HG02759 (cell line): ENCODE measurements at regions not wholly inside any gene's neighbourhood (a gene's known extent, or its start where the extent isn't known, plus 50 kb on each side); places are given as distances from the start of the nearest gene placed in this dataset.
"Not testable (repeated sequence)": the region's sequence is repeated elsewhere in the genome, so short reads cannot be mapped to it uniquely, and the experiment has no call there.

Experiments used
- ATAC-seq: cut with Tn5 transposase; IDR thresholded peaks from one replicate; pipeline ENCODE4 v1.9.1; 2021; ENCODE audit warnings: mild to moderate bottlenecking, moderate library complexity; ENCODE audit not compliant: unreplicated experiment

GRCh38 chr7:76852362-76852761 is 179.8 kb downstream of the SPDYE17 start:
- ATAC-seq: not testable (repeated sequence)

GRCh38 chr7:76851617-76852016 is 180.5 kb downstream of the SPDYE17 start:
- not testable (repeated sequence) for ATAC-seq

- not testable (repeated sequence) for ATAC-seq
Observed at GRCh38 chr7:76849887-76850563, 182.1 kb downstream of the SPDYE17 start.

GRCh38 chr7:76839879-76840278 is 192.3 kb downstream of the SPDYE17 start:
- not testable (repeated sequence) for ATAC-seq

GRCh38 chr7:76839214-76839613 is 192.9 kb downstream of the SPDYE17 start:
- not testable (repeated sequence) for ATAC-seq

- not testable (repeated sequence) for ATAC-seq
Observed at GRCh38 chr7:76838357-76838756, 193.8 kb downstream of the SPDYE17 start.

- not testable (repeated sequence) for ATAC-seq
Observed at GRCh38 chr7:76829233-76829632, 202.2 kb upstream of the POMZP3 start.

- not testable (repeated sequence) for ATAC-seq
Observed at GRCh38 chr7:76826181-76826580, 199.1 kb upstream of the POMZP3 start.

GRCh38 chr7:76809856-76810255 is 182.8 kb upstream of the POMZP3 start:
- not testable (repeated sequence) for ATAC-seq

GRCh38 chr7:76807588-76808100 is 180.6 kb upstream of the POMZP3 start:
- not testable (repeated sequence) for ATAC-seq

- ATAC-seq: not testable (repeated sequence)
Observed at GRCh38 chr7:76806460-76806859, 179.4 kb upstream of the POMZP3 start.

- ATAC-seq: not testable (repeated sequence)
Observed at GRCh38 chr7:76806010-76806409, 178.9 kb upstream of the POMZP3 start.

- not testable (repeated sequence) for ATAC-seq
Observed at GRCh38 chr7:76805262-76805661, 178.2 kb upstream of the POMZP3 start.

- not testable (repeated sequence) for ATAC-seq
Observed at GRCh38 chr7:76797639-76798038, 170.6 kb upstream of the POMZP3 start.

- not testable (repeated sequence) for ATAC-seq
Observed at GRCh38 chr7:76780693-76781092, 153.6 kb upstream of the POMZP3 start.

GRCh38 chr7:76774279-76774678 is 147.2 kb upstream of the POMZP3 start:
- not testable (repeated sequence) for ATAC-seq

- not testable (repeated sequence) for ATAC-seq
Observed at GRCh38 chr7:76771980-76772379, 144.9 kb upstream of the POMZP3 start.

GRCh38 chr7:76763977-76764376 is 136.9 kb upstream of the POMZP3 start:
- ATAC-seq: not testable (repeated sequence)

- ATAC-seq: peak; percentile 49
Observed at GRCh38 chr7:76760546-76761220, 133.6 kb upstream of the POMZP3 start.

- not testable (repeated sequence) for ATAC-seq
Observed at GRCh38 chr7:76739538-76739937, 112.5 kb upstream of the POMZP3 start.

GRCh38 chr7:76736724-76737123 is 109.6 kb upstream of the POMZP3 start:
- ATAC-seq: not testable (repeated sequence)

- ATAC-seq: not testable (repeated sequence)
Observed at GRCh38 chr7:76736091-76736490, 109.0 kb upstream of the POMZP3 start.
